Activated T-helper 2 cell treated with anti-CD3 and anti-CD28 coated beads, Interferon-gamma antibody, Interleukin-2, Interleukin-4, amounts not matched to agents 10 μg/mL and 5 μg/mL and 100 μg/mL, durations not matched to agents 14 hours and 24 hours and 36 hours (primary cell): ENCODE measurements at regions not wholly inside any gene's neighbourhood (a gene's known extent, or its start where the extent isn't known, plus 50 kb on each side); places are given as distances from the start of the nearest gene placed in this dataset.

Source experiments
- DNase-seq: peaks from one replicate; pipeline ENCODE4 v3.0.0; 2021; ENCODE audit warnings: low spot score
- H3K27ac Mint-ChIP-seq: one replicate; pipeline ENCODE4 v1.8.0; 2021; ENCODE audit warnings: mixed read lengths
- H3K27me3 Mint-ChIP-seq: one replicate; pipeline ENCODE4 v1.8.0; 2021; ENCODE audit warnings: low read depth, mixed read lengths
- H3K36me3 Mint-ChIP-seq: one replicate; pipeline ENCODE4 v1.8.0; 2021; ENCODE audit warnings: low read depth, mixed read lengths
- H3K4me1 Mint-ChIP-seq: one replicate; pipeline ENCODE4 v1.8.0; 2021; ENCODE audit warnings: low read depth, mixed read lengths
- H3K4me3 Mint-ChIP-seq: one replicate; pipeline ENCODE4 v1.8.0; 2021; ENCODE audit warnings: low read depth, mild to moderate bottlenecking, moderate library complexity, mixed read lengths
- H3K9me3 Mint-ChIP-seq: one replicate; pipeline ENCODE4 v1.8.0; 2021; ENCODE audit warnings: mixed read lengths
- intact Hi-C: fragments of 100-400 bp; cut with micrococcal nuclease; formaldehyde crosslinking; loops from one replicate; pipeline ENCODE4 v1.15.1; 2023

GRCh38 chr3:117748131-117748530 is 1038.6 kb downstream of the TUSC7 start:
- Mint-ChIP-seq H3K27ac (no peak overlapping the region), H3K36me3 (no peaks in the 10 kb centered on the region), H3K27me3 (no peaks in the 10 kb centered on the region), H3K4me1 (no peaks in the 10 kb centered on the region), H3K9me3 (peaks cover under 1% of the 10 kb centered on the region), H3K4me3 (no peak overlapping the region)
- intact Hi-C loops = no loop called here
- DNase-seq = no peak

- H3K4me3 Mint-ChIP-seq = no peak overlapping the region
- no peaks in the 10 kb centered on the region for H3K36me3 Mint-ChIP-seq
- H3K9me3 Mint-ChIP-seq = peaks cover 4% of the 10 kb centered on the region
- H3K4me1 Mint-ChIP-seq = no peaks in the 10 kb centered on the region
- DNase-seq = no peak
- intact Hi-C loops = no loop called here
- no peak overlapping the region for H3K27ac Mint-ChIP-seq
- H3K27me3 Mint-ChIP-seq = no peaks in the 10 kb centered on the region
These were observed 1041.2 kb downstream of the TUSC7 start for GRCh38 chr3:117750674-117751269.

GRCh38 chr3:117751651-117752050 is 1042.1 kb downstream of the TUSC7 start:
- Mint-ChIP-seq H3K9me3 (peaks cover 4% of the 10 kb centered on the region), H3K4me1 (no peaks in the 10 kb centered on the region), H3K4me3 (no peak overlapping the region), H3K27ac (no peak overlapping the region), H3K27me3 (no peaks in the 10 kb centered on the region), H3K36me3 (no peaks in the 10 kb centered on the region)
- no peak for DNase-seq
- intact Hi-C loops = no loop called here

- Mint-ChIP-seq H3K27me3 (no peaks in the 10 kb centered on the region), H3K4me3 (no peak overlapping the region), H3K27ac (no peak overlapping the region), H3K4me1 (no peaks in the 10 kb centered on the region), H3K36me3 (no peaks in the 10 kb centered on the region), H3K9me3 (peaks cover 4% of the 10 kb centered on the region)
- no peak for DNase-seq
- intact Hi-C loops = no loop called here
These were observed 1043.6 kb downstream of the TUSC7 start for GRCh38 chr3:117752984-117753717.

DNA sequence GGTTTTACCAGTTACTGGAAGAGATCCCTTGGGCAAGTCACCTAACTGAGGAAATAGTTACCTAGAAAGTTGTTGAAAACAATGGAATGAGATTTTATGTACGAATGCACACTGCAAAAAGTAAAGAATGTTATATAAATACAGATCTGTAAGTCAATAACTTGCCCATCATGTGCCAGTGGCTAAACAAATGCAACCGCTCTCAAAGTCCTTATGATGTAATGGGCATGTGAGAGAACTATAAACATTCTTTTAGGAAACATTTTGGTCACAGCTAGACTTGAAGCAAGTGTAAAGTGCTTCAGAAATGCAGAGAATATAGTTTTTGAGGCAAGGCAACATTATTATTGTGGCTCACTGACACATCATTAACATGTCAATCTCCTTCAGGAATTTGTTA is 1044.5 kb downstream of the TUSC7 start:
- H3K4me3 Mint-ChIP-seq = no peak overlapping the region
- H3K36me3 Mint-ChIP-seq = no peaks in the 10 kb centered on the region

DNA sequence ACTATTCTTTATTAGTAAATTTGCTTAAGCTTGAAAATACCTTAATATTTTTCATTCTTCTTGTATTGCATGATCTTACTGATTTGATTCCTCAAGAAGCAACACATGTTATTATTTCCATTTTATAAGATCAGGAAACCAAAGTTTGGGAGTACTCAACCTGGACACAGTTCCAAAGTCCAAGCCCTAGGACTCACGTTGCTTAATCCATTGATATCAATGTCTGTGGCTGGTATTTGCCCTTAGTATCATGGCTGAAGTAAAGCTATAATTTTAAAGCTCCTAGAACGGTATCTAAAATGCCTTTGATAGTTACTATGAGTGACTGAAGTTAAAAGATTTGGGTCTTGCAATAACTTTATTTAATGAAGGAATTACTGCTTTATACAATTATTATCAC is 1045.3 kb downstream of the TUSC7 start:
- H3K27me3 Mint-ChIP-seq = no peaks in the 10 kb centered on the region
- no peak for DNase-seq
- H3K9me3 Mint-ChIP-seq = peaks cover 4% of the 10 kb centered on the region
- H3K36me3 Mint-ChIP-seq = no peaks in the 10 kb centered on the region
- H3K4me3 Mint-ChIP-seq = no peak overlapping the region
- intact Hi-C loops = no loop called here
- no peak overlapping the region for H3K27ac Mint-ChIP-seq
- no peaks in the 10 kb centered on the region for H3K4me1 Mint-ChIP-seq

More for the DNA sequence above, 1044.5 kb downstream of the TUSC7 start:
- Mint-ChIP-seq H3K27me3 (no peaks in the 10 kb centered on the region), H3K4me1 (no peaks in the 10 kb centered on the region), H3K9me3 (peaks cover 4% of the 10 kb centered on the region), H3K27ac (no peak overlapping the region)
- no peak for DNase-seq
- intact Hi-C loops = no loop called here

DNA sequence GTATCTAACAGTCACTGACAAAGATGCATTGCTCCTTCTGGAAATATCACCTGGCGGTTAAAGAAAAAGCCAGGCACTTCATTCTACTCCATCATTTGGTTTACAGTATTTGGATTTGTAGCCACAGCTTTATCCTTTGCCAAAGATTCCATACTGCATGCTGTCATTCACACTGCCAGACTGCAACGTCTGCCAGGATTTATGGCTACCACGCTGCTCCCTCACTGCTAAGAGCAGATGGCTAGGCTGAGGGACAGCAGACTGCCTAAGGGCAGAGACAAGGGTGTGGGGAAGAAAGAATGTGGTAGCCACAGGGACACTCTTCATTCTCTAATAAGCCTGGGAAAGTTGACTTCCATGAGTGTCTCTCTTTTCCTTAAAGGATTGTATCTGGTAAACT is 1047.0 kb downstream of the TUSC7 start:
- intact Hi-C loops = no loop called here
- Mint-ChIP-seq H3K27ac (no peak overlapping the region), H3K9me3 (peaks cover 4% of the 10 kb centered on the region)

GRCh38 chr3:117761703-117762620 is 1052.4 kb downstream of the TUSC7 start:
- H3K9me3 Mint-ChIP-seq = no peaks in the 10 kb centered on the region

More for the DNA sequence above, 1047.0 kb downstream of the TUSC7 start:
- no peaks in the 10 kb centered on the region for H3K27me3 Mint-ChIP-seq
- no peaks in the 10 kb centered on the region for H3K36me3 Mint-ChIP-seq
- no peak overlapping the region for H3K4me3 Mint-ChIP-seq
- no peaks in the 10 kb centered on the region for H3K4me1 Mint-ChIP-seq
- DNase-seq = no peak

DNA sequence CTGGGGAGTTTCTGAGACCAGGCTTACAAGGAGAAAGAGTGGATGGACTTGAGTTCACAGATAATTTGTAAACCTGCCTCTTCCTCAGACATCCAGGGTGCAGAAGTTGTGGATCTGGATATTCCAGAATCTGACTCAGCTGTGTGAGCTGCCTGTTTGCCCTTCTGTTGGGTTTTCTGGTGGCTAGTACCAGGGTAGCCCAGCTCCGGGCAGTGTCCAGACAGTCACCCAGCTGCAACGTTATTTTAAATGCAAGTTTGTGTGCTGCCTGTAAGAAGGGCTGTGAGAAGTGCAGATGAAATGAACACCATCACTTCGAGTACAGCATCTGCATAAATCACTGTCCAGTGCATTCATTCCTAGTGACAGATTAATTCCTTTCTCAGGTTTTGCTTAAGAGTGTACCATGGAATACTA is 1053.0 kb downstream of the TUSC7 start:
- no peaks in the 10 kb centered on the region for H3K4me1 Mint-ChIP-seq
- H3K27me3 Mint-ChIP-seq = no peaks in the 10 kb centered on the region
- H3K27ac Mint-ChIP-seq = no peak overlapping the region
- no peaks in the 10 kb centered on the region for H3K36me3 Mint-ChIP-seq
- no peak overlapping the region for H3K4me3 Mint-ChIP-seq
- intact Hi-C loops = no loop called here
- no peak for DNase-seq
- H3K9me3 Mint-ChIP-seq = no peaks in the 10 kb centered on the region

More at GRCh38 chr3:117761703-117762620, 1052.4 kb downstream of the TUSC7 start:
- intact Hi-C loops = no loop called here
- no peak overlapping the region for H3K27ac Mint-ChIP-seq
- DNase-seq = no peak
- H3K4me3 Mint-ChIP-seq = no peak overlapping the region
- H3K27me3 Mint-ChIP-seq = no peaks in the 10 kb centered on the region
- no peaks in the 10 kb centered on the region for H3K36me3 Mint-ChIP-seq
- H3K4me1 Mint-ChIP-seq = no peaks in the 10 kb centered on the region

DNA sequence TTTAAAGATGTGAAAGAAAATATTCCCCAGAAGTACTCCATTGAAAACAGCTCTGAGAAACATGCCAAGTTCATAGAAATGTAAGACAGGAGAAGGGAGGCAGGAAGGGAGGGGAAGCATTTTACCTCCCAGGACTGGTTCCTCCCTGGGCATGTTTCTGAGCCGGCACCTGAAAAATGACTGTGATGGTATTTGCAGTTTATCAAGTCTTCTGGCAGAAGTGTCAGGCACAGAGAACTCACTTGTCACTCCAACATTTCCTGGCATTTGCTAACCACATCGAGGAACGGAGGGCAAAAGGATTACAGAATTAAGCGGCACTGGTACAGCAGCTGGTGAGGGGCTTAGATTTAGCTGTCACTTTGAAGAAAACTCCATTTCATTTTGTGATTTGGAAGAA is 1054.0 kb downstream of the TUSC7 start:
- H3K27ac Mint-ChIP-seq = no peak overlapping the region
- intact Hi-C loops = no loop called here
- H3K36me3 Mint-ChIP-seq = no peaks in the 10 kb centered on the region
- H3K4me3 Mint-ChIP-seq = no peak overlapping the region
- no peaks in the 10 kb centered on the region for H3K4me1 Mint-ChIP-seq
- H3K27me3 Mint-ChIP-seq = no peaks in the 10 kb centered on the region
- no peak for DNase-seq
- H3K9me3 Mint-ChIP-seq = no peaks in the 10 kb centered on the region

DNA sequence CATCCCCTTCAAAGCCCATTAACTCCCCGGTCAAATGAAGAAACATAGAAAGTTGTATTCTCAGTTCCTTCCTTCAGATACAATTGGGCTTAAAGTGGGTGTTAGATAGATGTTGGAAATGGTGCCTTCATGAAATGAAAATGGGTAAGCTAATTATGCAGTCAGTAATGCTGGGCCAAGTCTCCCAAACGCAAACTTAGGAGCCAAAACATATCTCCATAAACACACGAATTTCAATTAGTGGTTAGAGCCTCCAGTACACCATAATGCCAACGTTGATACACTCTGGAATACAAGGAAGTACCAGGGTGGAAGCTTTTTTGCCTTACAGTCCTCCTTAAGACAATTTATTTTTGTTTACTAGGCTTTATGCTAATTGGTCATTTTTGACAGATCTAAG is 1059.0 kb downstream of the TUSC7 start:
- intact Hi-C loops = no loop called here
- no peak for DNase-seq
- H3K36me3 Mint-ChIP-seq = no peaks in the 10 kb centered on the region
- no peaks in the 10 kb centered on the region for H3K4me1 Mint-ChIP-seq
- H3K9me3 Mint-ChIP-seq = no peaks in the 10 kb centered on the region
- H3K27me3 Mint-ChIP-seq = no peaks in the 10 kb centered on the region
- H3K4me3 Mint-ChIP-seq = no peak overlapping the region
- H3K27ac Mint-ChIP-seq = no peak overlapping the region

DNA sequence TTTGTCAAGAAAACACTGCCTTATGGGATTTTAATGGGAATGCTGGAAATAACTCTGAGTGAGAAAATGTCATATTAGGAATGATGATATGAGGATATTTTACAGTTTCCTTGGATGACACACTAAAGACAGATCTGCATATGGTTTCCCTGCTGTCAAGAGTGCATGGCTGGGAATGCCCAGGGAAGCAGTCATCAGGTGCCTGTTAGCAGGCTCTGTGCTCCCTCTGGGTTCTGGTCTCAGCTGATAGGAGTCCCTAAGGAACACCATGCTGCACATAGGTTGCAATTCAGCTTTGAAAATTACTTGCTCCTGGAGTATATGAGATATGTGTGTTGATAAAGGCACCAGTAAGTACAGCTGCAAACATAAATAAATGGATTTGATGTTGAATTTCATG is 1064.6 kb downstream of the TUSC7 start:
- intact Hi-C loops = no loop called here
- Mint-ChIP-seq H3K27ac (no peak overlapping the region), H3K36me3 (no peaks in the 10 kb centered on the region), H3K9me3 (peaks cover 9% of the 10 kb centered on the region), H3K4me1 (no peaks in the 10 kb centered on the region), H3K27me3 (no peaks in the 10 kb centered on the region), H3K4me3 (no peak overlapping the region)
- no peak for DNase-seq

DNA sequence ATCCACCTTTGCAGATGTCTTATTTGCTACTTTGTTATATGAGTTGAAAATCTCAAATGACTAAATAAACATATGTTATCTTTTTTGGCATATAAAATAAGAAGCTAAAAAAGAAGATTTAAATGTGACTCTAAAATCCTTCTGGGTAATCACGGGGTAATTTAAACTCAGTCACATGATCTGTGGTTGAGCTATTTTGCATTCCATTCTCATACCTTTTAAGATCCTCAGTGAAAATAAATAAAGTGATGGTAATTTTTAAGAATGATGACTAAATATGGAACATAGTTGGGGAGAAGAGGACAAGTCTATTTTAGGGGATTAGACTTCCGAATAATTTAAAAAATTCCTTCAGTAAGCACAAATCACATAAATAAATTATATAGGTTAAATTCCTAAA is 1076.8 kb downstream of the TUSC7 start:
- Mint-ChIP-seq H3K27me3 (no peaks in the 10 kb centered on the region), H3K27ac (no peak overlapping the region), H3K9me3 (peaks cover 3% of the 10 kb centered on the region), H3K4me1 (no peaks in the 10 kb centered on the region), H3K4me3 (no peak overlapping the region), H3K36me3 (no peaks in the 10 kb centered on the region)
- intact Hi-C loops = no loop called here
- no peak for DNase-seq
